Karpas-422 (cell line): ENCODE measurements at regions not wholly inside any gene's neighbourhood (a gene's known extent, or its start where the extent isn't known, plus 50 kb on each side); places are given as distances from the start of the nearest gene placed in this dataset.

Experiments used
- DNase-seq: peaks from one replicate; pipeline ENCODE4 v3.0.0-alpha.2; 2015
- H2AFZ ChIP-seq: fragments of 200-600 bp; sonication (generic); 2 replicates; pipeline ENCODE4 v1.6.1; 2014; ENCODE audit warnings: antibody characterized with exemption, low read length, mixed read lengths
- H3K27ac ChIP-seq: fragments of 200-600 bp; sonication (generic); 2 replicates; pipeline ENCODE4 v1.5.1; 2014; ENCODE audit warnings: mild to moderate bottlenecking, low read length, moderate library complexity
- H3K27me3 ChIP-seq: fragments of 200-600 bp; sonication (generic); 2 replicates; pipeline ENCODE4 v1.6.1; 2014; ENCODE audit warnings: low read length, mixed read lengths
- H3K36me3 ChIP-seq: fragments of 200-600 bp; sonication (generic); 2 replicates; pipeline ENCODE4 v1.6.1; 2014; ENCODE audit warnings: low read length, mixed read lengths; ENCODE audit not compliant: insufficient read depth
- H3K4me1 ChIP-seq: fragments of 200-600 bp; sonication (generic); 2 replicates; pipeline ENCODE4 v1.6.1; 2014; ENCODE audit warnings: mild to moderate bottlenecking, low read length, mixed read lengths
- H3K4me2 ChIP-seq: fragments of 200-600 bp; sonication (generic); 2 replicates; pipeline ENCODE4 v1.6.1; 2014; ENCODE audit warnings: low read length, low read depth, mild to moderate bottlenecking; ENCODE audit not compliant: poor library complexity, severe bottlenecking
- H3K4me3 ChIP-seq: fragments of 200-600 bp; sonication (generic); 2 replicates; pipeline ENCODE4 v1.5.1; 2014; ENCODE audit warnings: mild to moderate bottlenecking, antibody characterized with exemption, low read length, mixed read lengths
- H3K79me2 ChIP-seq: fragments of 200-600 bp; sonication (generic); 2 replicates; pipeline ENCODE4 v1.6.1; 2014; ENCODE audit warnings: mild to moderate bottlenecking, low read length, mixed read lengths
- H3K9ac ChIP-seq: fragments of 200-600 bp; sonication (generic); 2 replicates; pipeline ENCODE4 v1.6.0; 2014; ENCODE audit warnings: low read length
- H3K9me2 ChIP-seq: fragments of 200-600 bp; sonication (generic), shearing (Covaris generic); replicated peaks from 2 replicates; pipeline ENCODE4 v1.6.0; 2014; ENCODE audit warnings: mild to moderate bottlenecking, low read length, moderate library complexity; ENCODE audit not compliant: insufficient read depth
- H3K9me3 ChIP-seq: fragments of 300-700, 200-600 bp; sonication (generic); 2 replicates; pipeline ENCODE4 v1.6.1; 2014; ENCODE audit warnings: low read length, mixed read lengths
- H4K20me1 ChIP-seq: fragments of 200-600 bp; sonication (generic); 2 replicates; pipeline ENCODE4 v1.6.1; 2014; ENCODE audit warnings: mild to moderate bottlenecking, antibody characterized with exemption, low read length, low read depth; ENCODE audit not compliant: insufficient read depth

DNA sequence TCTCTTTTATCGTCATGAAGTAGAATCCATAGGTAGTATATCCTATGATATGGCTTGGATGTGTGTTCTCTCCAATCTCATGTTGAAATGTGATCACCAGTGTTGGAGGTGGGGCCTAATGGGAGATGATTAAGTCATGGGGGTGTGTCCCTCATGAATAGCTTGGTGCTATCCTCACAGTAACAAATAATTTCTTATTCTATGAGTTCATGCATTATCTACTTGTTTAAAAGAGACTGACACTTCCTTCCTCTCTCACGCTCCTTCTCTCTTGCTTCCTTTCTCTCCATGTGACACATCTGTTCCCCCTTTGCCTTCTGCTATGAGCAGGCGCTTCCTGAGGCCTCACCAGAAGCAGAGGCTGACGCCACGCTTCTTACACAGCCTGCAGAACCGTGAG is 165.6 kb downstream of the MREG start:
- Histone ChIP-seq H3K27me3 (no peaks in the 10 kb centered on the region), H3K4me2 (no peak overlapping the region), H3K4me1 (peaks cover 9% of the 10 kb centered on the region), H3K79me2 (no peaks in the 10 kb centered on the region), H3K9me3 (no peaks in the 10 kb centered on the region), H3K9ac (no peak overlapping the region), H2AFZ (no peak overlapping the region), H3K27ac (no peak overlapping the region), H3K4me3 (no peak overlapping the region), H3K9me2 (no peaks in the 10 kb centered on the region), H4K20me1 (no peaks in the 10 kb centered on the region), H3K36me3 (no peaks in the 10 kb centered on the region)
- no peak for DNase-seq

GRCh38 chr2:215847056-215847455 is 166.3 kb downstream of the MREG start:
- Histone ChIP-seq H3K4me1 (peaks cover 9% of the 10 kb centered on the region), H4K20me1 (no peaks in the 10 kb centered on the region), H3K9me3 (no peaks in the 10 kb centered on the region), H3K27ac (no peak overlapping the region), H3K9ac (no peak overlapping the region), H3K36me3 (no peaks in the 10 kb centered on the region), H3K4me2 (no peak overlapping the region), H3K79me2 (no peaks in the 10 kb centered on the region), H3K9me2 (no peaks in the 10 kb centered on the region), H3K4me3 (no peak overlapping the region), H2AFZ (no peak overlapping the region), H3K27me3 (no peaks in the 10 kb centered on the region)
- DNase-seq: no peak

GRCh38 chr2:215845839-215846586 is 167.3 kb downstream of the MREG start:
- H2AFZ ChIP-seq: no peak overlapping the region
- H3K4me2 ChIP-seq: peak overlapping the region; percentile 5
- H3K9me3 ChIP-seq: no peaks in the 10 kb centered on the region
- H3K27ac ChIP-seq: no peak overlapping the region
- H3K79me2 ChIP-seq: no peaks in the 10 kb centered on the region
- no peak for DNase-seq
- peaks cover 15% of the 10 kb centered on the region for H3K4me1 ChIP-seq
- H3K9ac ChIP-seq: no peak overlapping the region
- no peaks in the 10 kb centered on the region for H3K9me2 ChIP-seq
- no peaks in the 10 kb centered on the region for H3K27me3 ChIP-seq
- no peak overlapping the region for H3K4me3 ChIP-seq
- H4K20me1 ChIP-seq: no peaks in the 10 kb centered on the region
- H3K36me3 ChIP-seq: no peaks in the 10 kb centered on the region

GRCh38 chr2:215843579-215843978 is 169.8 kb downstream of the MREG start:
- H3K27ac ChIP-seq: no peak overlapping the region
- H3K9me3 ChIP-seq: no peaks in the 10 kb centered on the region
- no peaks in the 10 kb centered on the region for H4K20me1 ChIP-seq
- H2AFZ ChIP-seq: no peak overlapping the region
- H3K27me3 ChIP-seq: no peaks in the 10 kb centered on the region
- no peak for DNase-seq
- H3K9ac ChIP-seq: no peak overlapping the region
- peaks cover 39% of the 10 kb centered on the region for H3K4me1 ChIP-seq
- H3K9me2 ChIP-seq: no peaks in the 10 kb centered on the region
- H3K79me2 ChIP-seq: no peaks in the 10 kb centered on the region
- no peak overlapping the region for H3K4me3 ChIP-seq
- no peak overlapping the region for H3K4me2 ChIP-seq
- no peaks in the 10 kb centered on the region for H3K36me3 ChIP-seq

DNA sequence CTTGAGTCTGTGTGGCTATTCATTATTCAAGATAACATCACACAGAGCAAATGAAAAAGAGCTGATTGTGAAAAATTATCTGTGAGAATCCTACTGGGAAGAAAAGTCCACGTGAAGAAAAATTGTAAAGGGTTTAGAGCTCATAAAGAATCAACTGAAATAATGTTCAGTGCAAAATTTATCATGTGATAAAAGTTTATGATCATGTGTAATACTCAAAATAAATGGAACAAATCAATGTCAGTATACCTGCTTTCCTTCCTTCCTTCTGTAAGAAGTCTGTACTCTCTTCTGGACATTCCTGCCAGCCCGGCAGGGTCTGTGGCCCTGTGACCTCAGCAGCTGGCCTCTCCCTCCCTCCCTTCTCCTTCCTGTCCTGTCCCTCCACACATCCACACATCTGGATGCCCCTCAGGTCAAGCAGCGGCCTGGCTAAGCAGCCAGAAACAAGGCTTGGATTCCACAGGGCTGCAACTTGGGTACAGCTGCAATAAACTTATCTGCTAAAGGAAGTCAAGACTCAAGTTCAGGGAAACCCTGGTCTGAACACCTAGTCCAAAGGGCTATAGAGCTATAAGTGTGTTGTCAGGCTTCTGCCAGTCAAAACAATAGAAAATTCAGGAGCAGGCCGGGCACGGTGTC is 172.1 kb downstream of the MREG start:
- Histone ChIP-seq H3K9ac (peak overlapping the region; percentile 45), H3K79me2 (no peaks in the 10 kb centered on the region), H3K9me3 (no peaks in the 10 kb centered on the region), H3K4me3 (no peak overlapping the region), H3K4me2 (peak overlapping the region; percentile 47), H3K36me3 (no peaks in the 10 kb centered on the region), H4K20me1 (no peaks in the 10 kb centered on the region), H3K9me2 (no peaks in the 10 kb centered on the region), H3K4me1 (peaks cover 44% of the 10 kb centered on the region), H2AFZ (no peak overlapping the region), H3K27me3 (no peaks in the 10 kb centered on the region), H3K27ac (peak overlapping the region; percentile 91)
- no peak for DNase-seq

- no peaks in the 10 kb centered on the region for H4K20me1 ChIP-seq
- H2AFZ ChIP-seq: peak overlapping the region; percentile 49; the same call in 1 of the 2 replicates
- H3K27ac ChIP-seq: peak overlapping the region; percentile 91
- no peaks in the 10 kb centered on the region for H3K9me2 ChIP-seq
- no peaks in the 10 kb centered on the region for H3K36me3 ChIP-seq
- H3K4me3 ChIP-seq: peak overlapping the region; percentile 40
- peak overlapping the region; percentile 47 for H3K4me2 ChIP-seq
- peak overlapping the region; percentile 43 for H3K9ac ChIP-seq
- peaks cover 38% of the 10 kb centered on the region for H3K4me1 ChIP-seq
- H3K9me3 ChIP-seq: no peaks in the 10 kb centered on the region
- no peak for DNase-seq
- no peaks in the 10 kb centered on the region for H3K79me2 ChIP-seq
- no peaks in the 10 kb centered on the region for H3K27me3 ChIP-seq
These were observed 173.5 kb downstream of the MREG start for GRCh38 chr2:215839816-215840215.

DNA sequence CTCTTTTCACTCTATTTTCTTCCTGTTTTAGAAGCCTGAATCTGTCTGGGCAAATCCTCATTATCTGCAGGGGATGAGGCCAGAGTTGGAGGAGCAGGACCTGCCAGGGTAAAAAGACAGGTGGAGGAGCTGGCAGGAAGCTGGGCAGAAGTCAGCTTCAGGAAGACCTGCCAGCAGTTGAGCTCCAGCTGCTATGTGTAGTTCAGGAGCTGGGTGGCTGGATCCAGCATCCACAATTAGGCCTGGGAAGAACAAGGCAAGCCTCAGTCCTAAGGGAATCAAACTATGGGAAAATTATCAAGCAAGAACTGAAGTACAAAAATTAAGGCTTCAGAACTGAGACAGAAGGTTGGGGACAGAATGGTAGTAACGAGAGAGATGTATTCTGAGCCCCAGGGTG is 174.0 kb downstream of the MREG start:
- no peaks in the 10 kb centered on the region for H3K79me2 ChIP-seq
- no peaks in the 10 kb centered on the region for H4K20me1 ChIP-seq
- H2AFZ ChIP-seq: peak overlapping the region; percentile 49; the same call in 1 of the 2 replicates
- H3K4me3 ChIP-seq: peak overlapping the region; percentile 40; the same call in 1 of the 2 replicates
- peak overlapping the region; percentile 91 for H3K27ac ChIP-seq
- H3K9me2 ChIP-seq: no peaks in the 10 kb centered on the region
- H3K27me3 ChIP-seq: no peaks in the 10 kb centered on the region
- H3K9ac ChIP-seq: peak overlapping the region; percentile 43
- no peaks in the 10 kb centered on the region for H3K36me3 ChIP-seq
- H3K4me2 ChIP-seq: peak overlapping the region; percentile 47
- H3K9me3 ChIP-seq: no peaks in the 10 kb centered on the region
- H3K4me1 ChIP-seq: peaks cover 38% of the 10 kb centered on the region
- no peak for DNase-seq

GRCh38 chr2:215836881-215837280 is 176.5 kb downstream of the MREG start:
- no peak overlapping the region for H2AFZ ChIP-seq
- no peaks in the 10 kb centered on the region for H3K9me2 ChIP-seq
- no peaks in the 10 kb centered on the region for H3K36me3 ChIP-seq
- no peak overlapping the region for H3K27ac ChIP-seq
- DNase-seq: no peak
- no peaks in the 10 kb centered on the region for H3K27me3 ChIP-seq
- H3K79me2 ChIP-seq: no peaks in the 10 kb centered on the region
- H3K4me2 ChIP-seq: no peak overlapping the region
- H4K20me1 ChIP-seq: no peaks in the 10 kb centered on the region
- H3K9me3 ChIP-seq: no peaks in the 10 kb centered on the region
- peaks cover 42% of the 10 kb centered on the region for H3K4me1 ChIP-seq
- H3K9ac ChIP-seq: no peak overlapping the region
- no peak overlapping the region for H3K4me3 ChIP-seq
